ENCODE measurements at regions not wholly inside any gene's neighbourhood (a gene's known extent, or its start where the extent isn't known, plus 50 kb on each side); places are given as distances from the start of the nearest gene placed in this dataset.

- TF ChIP-seq ZNF184 (tag by site-specific recombination; IDR thresholded peaks at IDR 0.05) (no peak), CTCF (tag by site-specific recombination; IDR thresholded peaks at IDR 0.05) (no peak), IKZF3 (tag by site-specific recombination; IDR thresholded peaks at IDR 0.05) (no peak)
Observed at GRCh38 chr11:29272019-29272654, 744.7 kb downstream of the KCNA4 start.
